ENCODE measurements at regions not wholly inside any gene's neighbourhood (a gene's known extent, or its start where the extent isn't known, plus 50 kb on each side); places are given as distances from the start of the nearest gene placed in this dataset.

DNA sequence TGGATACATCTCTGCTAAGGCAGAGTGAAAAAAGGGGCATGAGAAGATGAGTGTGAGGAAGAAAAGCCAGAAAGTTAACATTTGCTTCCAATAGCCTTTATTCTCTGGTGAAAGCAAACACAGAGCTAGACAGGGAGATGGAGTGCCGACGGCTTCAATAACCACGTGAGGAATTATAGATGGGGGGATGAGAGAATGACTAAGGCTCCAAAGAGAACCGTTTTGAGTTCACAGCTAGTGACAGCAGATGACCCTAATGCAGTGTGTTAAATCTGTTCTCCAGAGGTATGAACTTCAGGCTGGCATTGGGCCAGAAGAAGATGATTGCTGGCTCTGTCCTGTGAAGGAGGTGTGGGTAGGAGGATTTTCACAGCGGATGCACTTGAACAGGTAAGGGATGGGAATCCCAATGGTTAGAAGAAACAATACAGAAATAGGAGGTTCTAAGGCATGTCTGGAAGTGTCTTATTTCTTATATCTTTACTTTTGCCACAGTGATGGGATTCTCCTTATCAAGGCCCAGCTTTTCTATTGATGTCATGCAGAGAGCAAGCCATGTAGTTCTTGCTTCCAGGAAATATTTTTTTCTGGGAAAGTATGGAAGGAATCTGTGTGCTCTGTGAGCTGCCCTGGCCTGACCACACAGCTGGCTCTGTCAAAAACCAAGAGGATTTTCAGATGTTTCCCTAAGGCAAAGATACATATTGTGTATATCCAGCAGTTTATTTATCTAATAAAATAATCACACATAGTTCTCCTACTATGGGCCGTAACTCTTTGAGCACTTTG, 573.8 kb downstream of the LTN1 start:
- TF ChIP-seq, protein P1, sequence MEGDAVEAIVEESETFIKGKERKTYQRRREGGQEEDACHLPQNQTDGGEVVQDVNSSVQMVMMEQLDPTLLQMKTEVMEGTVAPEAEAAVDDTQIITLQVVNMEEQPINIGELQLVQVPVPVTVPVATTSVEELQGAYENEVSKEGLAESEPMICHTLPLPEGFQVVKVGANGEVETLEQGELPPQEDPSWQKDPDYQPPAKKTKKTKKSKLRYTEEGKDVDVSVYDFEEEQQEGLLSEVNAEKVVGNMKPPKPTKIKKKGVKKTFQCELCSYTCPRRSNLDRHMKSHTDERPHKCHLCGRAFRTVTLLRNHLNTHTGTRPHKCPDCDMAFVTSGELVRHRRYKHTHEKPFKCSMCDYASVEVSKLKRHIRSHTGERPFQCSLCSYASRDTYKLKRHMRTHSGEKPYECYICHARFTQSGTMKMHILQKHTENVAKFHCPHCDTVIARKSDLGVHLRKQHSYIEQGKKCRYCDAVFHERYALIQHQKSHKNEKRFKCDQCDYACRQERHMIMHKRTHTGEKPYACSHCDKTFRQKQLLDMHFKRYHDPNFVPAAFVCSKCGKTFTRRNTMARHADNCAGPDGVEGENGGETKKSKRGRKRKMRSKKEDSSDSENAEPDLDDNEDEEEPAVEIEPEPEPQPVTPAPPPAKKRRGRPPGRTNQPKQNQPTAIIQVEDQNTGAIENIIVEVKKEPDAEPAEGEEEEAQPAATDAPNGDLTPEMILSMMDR (IDR thresholded peaks at IDR 0.05; ENCODE audit: insufficient read depth, low read depth, low read length): no peak
- TF ChIP-seq EZH2 (IDR thresholded peaks at IDR 0.05; ENCODE audit: insufficient read depth, low read length): no peak
